GM21381 (cell line): ENCODE measurements at regions not wholly inside any gene's neighbourhood (a gene's known extent, or its start where the extent isn't known, plus 50 kb on each side); places are given as distances from the start of the nearest gene placed in this dataset.

Source experiments
- ATAC-seq: cut with Tn5 transposase; IDR thresholded peaks from one replicate; pipeline ENCODE4 v1.9.1; 2021; ENCODE audit warnings: mild to moderate bottlenecking, moderate library complexity; ENCODE audit not compliant: unreplicated experiment

DNA sequence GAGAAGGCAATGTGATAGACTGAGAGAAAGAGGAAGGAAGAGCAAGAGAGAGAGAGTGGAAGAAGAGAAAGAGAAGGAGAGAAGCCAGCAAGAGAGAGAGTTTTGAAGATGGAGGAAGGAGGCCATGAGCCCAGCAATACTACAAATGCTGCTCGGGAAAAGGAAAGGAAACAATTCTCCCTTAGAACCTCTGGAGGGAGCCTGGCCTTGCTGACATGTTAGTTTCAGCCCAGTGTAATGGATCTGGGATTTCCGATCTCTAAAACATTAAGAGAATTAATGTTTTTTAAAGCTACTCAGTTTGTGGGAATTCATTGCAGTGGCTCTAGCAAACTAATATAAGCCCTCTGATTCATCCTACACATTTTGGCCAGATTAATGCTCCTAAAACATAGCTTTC lies 206.8 kb upstream of the MTPN start:
- no peak for ATAC-seq

DNA sequence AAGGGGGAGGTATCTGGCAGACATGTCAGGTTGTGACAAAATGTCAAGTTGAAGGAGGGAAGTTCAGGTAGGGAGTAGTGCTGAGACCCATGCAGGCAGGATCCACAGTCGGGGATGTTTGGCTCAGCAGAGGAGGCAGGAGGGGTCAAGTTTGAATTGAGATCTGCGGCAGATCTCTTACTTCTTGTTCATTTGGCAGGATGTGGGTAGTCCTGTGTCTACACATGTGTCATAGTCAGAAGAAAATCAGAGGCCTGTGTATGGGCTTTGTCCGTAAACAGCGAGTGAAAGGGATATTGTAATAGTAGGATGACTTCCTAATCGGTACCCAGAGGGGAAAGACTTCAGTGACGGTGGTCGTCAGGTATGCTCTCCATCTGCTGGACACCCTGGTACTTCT lies 203.8 kb upstream of the MTPN start:
- ATAC-seq = no peak

DNA sequence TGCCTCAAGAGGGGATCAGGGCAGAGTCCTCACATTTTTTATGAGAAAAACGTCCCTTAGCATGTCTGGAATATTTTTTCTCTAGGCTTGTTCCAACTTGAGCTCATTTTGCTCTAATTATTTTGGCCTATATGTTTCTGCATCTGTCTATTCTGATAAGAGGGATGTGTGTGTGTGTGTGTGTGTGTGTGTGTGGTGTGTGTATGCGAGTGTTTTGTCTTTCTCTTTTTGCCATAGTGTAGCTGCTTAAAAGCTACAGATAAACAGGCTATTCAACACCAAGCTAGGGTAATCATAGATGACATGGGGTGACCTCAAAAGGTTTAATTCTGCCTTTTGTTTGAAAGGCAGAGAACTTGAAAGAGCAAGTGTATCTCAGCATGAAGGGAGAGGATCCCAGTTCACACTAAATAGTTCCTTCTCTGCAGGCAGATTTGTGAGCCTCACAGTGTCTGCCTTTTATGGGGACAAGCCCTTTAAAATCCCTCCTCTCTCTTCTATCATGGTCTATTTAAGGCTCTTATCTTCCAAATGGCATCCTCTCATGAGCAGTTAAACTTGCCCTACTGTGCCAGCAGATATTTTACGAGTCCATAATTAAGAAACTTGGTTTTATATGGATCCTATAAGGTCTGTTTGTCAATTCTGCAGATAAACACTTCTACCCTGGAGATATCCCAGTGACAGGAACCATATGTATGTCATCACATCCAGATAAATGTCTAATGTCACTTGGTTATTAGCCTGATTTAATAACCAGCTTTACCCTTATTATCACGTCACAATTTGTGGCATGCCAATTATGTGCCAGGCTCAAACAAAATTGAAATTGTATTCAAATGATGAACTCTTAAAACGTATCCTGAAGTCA lies 202.9 kb upstream of the MTPN start:
- no peak for ATAC-seq

DNA sequence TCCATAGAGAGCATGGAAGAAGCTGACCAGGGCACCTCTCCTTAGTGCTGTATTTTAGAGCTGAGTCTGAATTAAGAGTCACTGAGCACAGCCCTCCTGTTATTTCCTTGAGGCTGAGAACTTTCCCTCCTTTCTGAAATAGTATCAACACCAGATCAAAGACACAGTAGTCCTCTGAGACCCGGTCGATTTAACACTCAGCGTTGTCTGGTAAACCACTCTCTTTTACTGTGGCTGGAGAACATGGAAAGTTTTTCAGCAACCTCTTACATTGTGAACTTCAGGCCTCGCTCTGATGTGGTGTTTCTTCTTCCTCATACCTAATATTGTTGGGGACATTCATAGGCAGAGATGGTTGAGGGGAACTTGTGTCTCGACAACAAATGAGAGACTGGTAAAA lies 202.0 kb upstream of the MTPN start:
- ATAC-seq = no peak

DNA sequence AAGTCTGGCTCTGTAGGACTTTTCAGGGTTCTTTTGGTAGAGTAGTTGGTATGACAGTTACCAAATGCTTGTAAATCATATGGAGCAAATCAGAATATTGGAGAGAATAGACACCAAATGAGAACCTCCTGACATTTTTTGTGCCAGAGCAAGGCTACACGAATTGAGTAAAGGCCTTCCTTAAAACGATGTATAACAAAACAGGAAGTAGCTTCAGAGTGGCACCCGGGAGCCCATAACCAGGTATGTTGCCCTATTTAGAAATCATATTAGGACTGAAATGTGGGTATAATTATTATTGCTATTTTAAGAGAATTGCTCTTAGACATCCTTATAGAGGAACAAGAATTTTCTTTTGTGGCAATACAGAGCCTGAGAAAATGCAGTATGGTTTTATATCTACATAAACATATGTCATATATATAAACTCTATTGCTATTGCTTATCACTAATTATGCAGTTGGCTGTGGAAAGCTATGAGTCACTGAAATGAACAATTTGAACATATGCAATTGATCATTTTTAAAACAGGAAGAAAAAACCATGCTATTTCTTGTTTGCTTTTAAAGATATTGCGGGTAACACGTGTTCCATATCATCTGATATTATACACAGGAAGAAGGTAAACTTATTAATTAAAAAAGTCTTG lies 197.4 kb upstream of the MTPN start:
- no peak for ATAC-seq

DNA sequence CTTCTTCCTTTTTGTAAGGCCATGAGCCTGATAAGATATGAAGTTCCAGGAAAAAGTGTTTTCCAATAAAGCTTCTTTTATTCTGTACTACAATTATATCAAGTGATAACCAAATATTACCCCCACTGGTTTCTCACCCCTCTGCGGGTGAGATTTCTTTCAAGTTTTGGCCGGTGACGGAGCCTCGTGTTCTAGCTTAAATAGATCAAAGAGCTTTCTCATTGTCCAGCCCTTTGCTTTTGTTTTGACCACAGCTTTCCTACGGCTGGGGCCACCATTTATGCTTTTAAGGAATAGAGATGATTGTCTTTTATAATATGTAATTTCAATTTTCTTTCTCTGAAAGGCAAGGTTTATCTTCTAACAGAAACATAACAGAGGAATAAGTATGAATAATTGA lies 196.7 kb upstream of the MTPN start:
- ATAC-seq = no peak

DNA sequence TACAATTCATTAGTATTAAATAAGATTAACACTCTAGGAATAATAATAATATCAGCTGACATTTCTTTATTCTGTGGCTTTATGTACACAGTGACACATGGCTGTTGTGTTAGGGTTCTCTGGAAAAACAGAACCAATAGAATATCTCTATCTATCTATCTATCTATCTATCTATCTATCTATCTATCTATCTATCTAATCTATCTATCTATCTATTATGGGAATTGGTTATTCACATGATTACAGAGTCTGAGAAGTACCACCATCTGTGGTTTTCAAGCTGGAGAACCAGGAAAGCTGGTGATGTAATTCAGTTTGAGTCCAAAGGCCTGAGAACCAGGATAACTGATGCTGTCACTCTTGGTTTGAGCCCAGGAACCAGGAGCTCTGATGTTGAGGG lies 194.1 kb upstream of the MTPN start:
- no peak for ATAC-seq

DNA sequence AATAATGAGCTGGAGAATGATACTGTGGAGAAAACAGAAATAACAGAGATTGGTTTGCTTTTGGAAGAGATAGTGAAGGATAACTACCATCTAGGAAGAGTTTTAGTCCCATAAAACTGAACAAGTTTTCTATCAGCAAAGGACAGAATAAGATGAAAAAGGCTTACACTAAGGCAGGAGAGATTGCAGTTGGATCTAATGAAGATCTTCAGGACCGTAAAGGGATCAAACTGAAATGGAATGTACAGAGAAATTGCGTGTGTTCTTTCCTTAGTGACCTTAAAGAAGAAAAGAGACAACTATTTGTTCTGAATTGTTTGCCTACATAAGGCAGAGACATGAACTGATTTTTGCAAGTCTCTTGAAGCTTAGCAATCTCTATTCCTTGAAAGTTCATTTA lies 191.7 kb upstream of the MTPN start:
- no peak for ATAC-seq

DNA sequence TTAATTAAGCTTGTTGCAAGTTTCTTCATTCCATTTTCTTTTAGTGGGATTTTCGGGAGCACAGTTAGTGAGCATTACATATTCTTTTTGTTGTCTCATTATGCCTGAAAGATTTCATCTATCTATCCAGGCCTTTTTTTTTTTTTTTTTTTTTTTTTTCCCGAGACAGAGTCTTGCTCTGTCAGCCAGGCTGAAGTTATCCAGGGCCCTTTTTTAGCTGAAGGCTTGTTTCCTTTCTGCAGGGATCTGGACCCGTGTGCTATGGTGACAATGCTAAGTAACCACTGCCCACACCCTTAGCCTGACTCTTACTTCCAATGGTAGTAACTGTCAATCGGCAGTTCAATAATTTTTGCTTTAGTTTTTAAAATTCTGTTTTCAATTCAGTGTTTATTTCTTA lies 190.8 kb upstream of the MTPN start:
- no peak for ATAC-seq

DNA sequence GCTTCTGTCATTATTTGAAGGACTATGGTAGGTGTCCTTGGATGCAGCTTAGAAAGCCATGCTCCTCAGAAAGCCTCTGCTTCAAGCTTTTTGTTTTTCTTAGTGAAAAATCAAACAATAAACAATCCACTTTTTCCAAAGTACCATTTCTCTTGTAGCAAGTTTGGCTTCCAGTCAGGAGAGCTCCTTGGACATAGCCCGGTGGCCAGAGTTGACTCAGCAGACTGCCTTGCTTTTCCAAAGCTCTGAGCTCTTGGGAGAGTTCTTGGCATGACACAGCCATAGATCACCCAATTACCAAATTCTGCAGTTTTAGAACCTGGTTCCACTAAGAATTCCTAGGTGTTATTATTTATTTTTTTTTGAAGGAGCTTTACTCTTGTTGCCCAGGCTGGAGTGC lies 189.4 kb upstream of the MTPN start:
- ATAC-seq = no peak

DNA sequence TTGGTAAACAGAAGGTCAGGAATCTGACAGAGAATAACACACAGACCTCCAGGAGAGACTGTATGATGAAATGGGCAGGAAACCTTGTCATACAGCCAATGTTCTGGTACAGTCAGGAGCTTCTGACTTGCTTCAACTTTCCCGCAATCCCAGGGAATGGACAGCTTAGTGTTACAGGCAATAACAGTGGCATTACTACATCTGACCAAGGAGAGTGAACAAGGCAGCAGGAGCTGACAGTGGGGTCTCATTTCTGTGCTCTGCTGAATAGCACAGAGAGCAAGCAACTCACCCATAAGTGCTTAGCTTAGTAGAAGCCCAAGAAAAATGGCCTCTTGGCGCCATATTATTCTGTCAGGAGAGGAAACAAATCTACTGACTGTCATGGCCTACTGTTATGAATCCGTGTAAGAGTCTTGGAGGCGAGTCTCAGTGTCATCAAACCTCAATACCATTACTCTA lies 186.2 kb upstream of the MTPN start:
- no peak for ATAC-seq

DNA sequence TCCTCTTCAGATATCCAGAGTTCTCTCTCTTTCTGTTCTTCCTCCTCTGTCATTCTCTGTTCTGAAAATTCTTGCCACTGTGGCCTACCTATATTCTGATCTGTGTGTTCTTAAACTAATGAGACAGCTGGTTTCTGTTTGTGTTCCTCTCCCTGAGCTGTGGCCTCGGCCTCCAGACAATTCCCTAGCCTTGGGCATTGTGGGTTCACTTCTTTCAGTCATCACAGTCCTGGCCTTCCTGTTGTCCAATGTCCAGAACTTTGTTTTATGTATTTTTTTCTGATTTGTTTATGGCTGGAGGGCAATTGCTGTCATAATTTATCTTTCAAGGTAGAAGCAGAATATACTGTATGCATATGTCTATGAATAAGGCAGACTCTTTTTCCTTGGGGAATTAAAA lies 173.2 kb upstream of the MTPN start:
- ATAC-seq = no peak

DNA sequence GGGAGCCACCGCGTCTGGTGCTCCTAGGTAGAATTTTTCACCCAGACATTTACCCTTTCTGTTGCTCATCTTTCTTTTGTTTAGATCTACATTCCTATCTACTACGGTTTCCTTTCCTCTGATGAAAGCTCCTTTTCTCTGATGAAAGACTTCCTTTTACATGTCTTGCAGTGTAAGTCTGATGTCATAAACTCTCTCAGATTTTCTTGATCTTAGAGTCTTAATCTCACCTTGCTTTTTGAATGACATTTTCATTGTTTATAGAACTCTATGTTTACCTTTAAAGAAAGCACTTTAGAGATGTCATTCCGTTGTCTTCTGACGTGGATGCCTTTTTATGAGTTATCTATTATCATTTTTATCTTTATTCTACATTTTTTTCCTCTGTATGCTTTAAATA lies 171.8 kb upstream of the MTPN start:
- no peak for ATAC-seq

DNA sequence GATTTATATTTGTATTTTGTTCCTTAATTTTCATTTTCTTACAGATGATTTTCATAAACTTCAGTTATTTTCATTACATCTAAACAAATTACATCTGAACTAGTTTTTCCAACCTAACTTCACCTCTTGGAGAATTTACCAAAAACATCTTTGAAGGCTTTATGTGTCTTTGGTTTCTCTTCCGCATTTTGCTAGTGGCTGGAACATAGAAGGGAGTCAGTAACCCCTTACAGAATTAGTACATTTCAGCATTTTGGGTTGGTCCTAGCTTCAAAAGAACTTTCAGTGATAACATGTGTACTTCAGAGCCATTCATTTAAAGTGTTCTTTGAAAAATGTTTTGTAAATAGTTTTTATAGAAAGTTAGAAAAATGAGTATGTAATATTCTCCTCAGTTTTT lies 169.8 kb upstream of the MTPN start:
- no peak for ATAC-seq

DNA sequence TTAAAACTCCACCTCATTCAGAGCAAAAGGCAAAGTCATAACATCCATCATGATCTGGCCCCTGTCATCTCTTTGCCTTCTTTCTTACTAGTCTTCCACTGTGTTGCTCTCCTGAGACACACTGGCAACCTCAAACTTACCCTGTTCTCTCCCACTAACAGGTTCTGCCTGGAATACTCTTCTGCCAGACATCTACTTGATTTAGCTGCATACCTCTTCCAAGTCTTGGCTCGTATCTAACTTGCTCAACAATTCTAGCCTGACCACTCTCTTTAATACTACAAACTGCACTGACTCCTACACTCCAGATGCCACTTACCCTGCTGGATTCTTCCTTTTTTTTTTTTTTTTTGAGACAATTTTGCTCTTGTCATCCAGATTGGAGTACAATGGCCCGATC lies 167.0 kb upstream of the MTPN start:
- ATAC-seq = no peak

DNA sequence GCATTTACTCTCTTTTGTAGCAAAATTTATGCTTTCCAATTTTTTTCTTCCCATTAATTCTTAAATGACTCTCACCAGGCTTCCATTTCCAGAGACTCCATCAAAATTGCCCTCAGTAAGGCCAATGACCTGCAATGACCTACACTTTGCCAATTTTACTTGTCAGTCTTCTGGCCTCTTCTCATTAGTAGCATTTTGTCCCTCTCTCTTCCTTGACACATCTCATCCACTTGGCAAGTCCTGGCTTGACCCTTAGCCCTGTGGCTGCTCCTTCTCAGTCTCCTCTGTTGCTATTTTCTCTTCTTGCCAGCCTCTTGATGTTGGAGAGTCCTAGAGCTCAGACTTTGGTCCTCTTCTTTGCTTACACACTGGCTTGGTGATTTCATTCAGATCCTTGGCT lies 166.1 kb upstream of the MTPN start:
- no peak for ATAC-seq

DNA sequence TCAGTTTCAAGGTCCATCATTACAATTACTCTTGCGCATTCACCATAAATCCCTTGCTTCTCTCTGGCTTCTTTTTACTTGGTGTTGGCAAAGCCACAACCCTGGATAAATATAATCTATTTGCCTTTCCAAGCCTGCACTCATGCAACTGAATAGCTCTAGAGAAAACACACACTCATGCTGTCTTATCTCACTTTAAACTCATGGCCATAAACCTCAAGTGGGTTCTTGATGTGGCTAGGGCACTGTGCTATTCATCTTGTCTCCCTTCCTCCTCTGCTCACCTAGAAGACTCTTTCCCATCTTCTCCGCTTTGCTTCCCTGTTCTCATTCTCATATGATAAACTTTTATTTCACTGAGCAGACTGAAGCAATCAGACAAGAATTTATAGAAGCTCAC lies 165.4 kb upstream of the MTPN start:
- no peak for ATAC-seq

DNA sequence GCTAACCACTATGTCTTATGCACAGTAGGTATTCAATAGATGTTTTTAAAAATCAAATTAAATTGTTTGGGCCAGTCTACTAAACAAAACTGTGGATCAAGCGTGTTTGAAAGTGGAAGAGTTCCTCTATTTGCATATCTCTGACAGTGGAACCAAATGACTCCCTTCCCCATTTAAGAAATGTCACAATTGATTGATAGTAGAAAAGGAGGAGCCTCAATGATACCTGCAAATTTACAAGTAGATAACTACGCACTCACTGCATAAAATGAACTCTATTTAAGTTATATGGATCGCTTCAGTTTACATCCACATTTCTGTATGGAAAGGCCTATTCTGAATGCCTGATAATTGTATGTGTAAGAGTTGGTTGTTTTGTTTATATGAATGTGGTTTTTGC lies 163.3 kb upstream of the MTPN start:
- no peak for ATAC-seq

DNA sequence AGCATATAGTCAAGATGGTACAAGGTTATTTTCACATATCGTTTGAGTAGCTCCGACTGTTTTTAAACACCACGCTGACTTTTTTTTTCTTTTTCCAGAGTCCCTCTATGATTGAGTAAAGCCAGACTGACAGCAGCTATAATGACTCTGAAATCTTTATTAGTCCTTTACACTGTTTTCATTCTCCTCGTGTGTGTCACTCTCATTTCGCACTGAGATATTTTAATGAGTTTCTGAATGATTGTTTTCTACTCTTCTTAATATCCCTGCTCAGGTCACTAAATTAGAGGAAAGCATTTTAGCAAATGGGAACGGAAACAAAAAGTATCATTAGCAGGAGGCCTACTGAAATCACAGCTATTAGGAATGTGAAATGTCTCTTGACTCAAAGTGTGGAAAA lies 162.3 kb upstream of the MTPN start:
- ATAC-seq = no peak

DNA sequence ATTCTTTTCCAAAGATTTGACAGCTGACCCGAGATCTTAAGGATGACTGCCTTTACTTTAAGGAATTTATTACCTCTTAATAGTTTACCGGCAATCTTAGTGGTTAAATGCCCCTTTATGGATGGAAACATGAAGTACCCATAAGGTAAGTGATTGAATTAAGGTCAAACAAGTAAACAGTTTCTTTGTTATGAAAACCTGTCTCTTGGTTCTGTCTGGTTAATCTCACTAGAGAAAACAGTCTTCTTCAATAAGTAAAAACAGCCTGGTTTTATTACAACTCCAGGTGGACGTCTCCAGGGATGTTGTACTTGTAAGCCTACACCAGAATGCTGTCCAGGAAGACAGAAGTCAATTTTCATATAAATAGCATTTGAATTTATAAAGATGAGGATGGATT lies 161.8 kb upstream of the MTPN start:
- ATAC-seq = no peak

DNA sequence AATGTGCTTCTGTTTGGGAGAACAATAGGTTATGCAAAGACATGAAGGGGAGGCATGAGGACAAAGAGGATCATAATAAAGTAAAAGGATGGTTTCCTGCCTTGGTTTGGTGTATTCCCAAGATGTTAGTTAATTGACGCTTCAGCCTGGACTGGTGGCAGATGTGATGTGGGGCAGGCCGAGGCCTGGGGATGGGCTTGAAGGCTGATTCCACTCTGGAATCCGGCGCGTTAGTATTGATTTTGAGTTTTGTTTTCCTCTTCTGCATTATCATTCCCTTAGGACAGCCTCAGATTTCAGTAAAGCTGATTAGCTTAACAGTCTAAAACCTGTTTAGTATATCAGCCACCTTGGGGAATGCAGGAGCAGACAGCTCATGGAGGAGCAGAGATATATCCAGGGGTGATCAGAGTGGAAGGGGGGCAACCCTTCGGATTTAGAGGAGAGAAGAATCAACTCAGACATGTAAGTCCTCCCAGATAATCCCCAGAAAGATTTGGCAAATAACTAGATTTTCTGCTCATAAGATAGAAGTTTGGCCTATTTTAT lies 159.8 kb upstream of the MTPN start:
- no peak for ATAC-seq

DNA sequence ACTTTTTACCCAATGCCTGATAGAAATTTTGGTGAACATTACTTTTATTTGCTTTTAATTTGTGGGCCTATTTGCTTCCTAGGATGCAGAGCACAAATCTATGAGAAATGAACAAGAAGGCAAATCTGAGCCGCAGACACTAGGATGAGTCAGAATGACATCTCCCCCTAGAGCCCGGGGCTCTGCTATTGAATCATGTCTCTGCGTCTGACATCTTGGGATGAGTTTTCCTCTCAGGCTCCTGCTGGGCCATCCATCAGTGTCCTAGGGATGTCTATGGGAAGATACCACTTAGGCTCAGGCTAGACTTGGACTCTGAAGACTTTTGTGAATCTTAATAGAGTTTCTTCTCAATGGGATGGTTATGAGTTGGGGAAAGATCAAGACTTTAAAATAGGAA lies 157.3 kb upstream of the MTPN start:
- no peak for ATAC-seq
